GM12864 (cell line): ENCODE measurements at regions not wholly inside any gene's neighbourhood (a gene's known extent, or its start where the extent isn't known, plus 50 kb on each side); places are given as distances from the start of the nearest gene placed in this dataset.

Experiments
- DNase-seq: peaks from one replicate; pipeline ENCODE4 v3.0.0-alpha.2; 2011; ENCODE audit warnings: low read depth
- H3K4me3 ChIP-seq: 2 replicates; pipeline ENCODE4 v1.5.1; 2011; ENCODE audit warnings: mild to moderate bottlenecking, low read depth, low read length, control low read depth
- CTCF ChIP-seq: IDR thresholded peaks from 2 replicates; pipeline ENCODE4 v1.5.1; 2011; ENCODE audit warnings: low read depth, mild to moderate bottlenecking, moderate library complexity, low read length, control low read depth, inconsistent platforms; ENCODE audit errors: missing control alignments

DNA sequence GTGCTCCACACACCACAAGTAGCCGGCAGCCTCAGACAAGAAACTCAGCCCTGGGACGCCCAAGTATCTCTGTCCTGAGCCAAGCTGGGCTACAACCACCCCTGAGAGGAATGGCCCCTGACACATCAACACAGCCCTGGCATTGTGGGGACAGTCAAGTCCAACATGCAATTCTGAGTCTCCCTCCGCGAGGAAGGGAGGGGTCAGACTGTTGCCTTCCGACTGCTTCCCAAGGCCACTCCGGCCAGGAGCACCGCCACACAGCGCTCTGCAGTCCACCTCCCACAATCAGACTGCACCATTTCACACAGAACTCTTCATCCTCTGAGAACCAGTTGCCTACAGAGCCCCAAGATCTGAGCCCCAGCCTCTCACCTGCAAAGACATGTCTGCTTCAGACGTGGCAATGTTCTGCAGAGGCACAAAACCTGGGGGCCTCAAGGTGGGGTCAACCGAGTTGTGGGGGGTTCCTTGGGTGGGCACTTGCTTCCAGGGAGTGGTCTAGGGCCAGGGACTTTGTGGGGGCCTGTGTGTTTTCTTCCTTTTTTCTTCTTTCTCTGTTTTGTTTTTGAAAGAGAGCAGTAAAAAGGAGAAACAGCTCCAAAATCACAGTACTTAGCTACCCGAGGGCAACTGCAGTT, 76.7 kb upstream of the SALL3 start:
- no peak for TF ChIP-seq CTCF
- DNase-seq, result no peak
- H3K4me3 ChIP-seq, result no peak overlapping the region

DNA sequence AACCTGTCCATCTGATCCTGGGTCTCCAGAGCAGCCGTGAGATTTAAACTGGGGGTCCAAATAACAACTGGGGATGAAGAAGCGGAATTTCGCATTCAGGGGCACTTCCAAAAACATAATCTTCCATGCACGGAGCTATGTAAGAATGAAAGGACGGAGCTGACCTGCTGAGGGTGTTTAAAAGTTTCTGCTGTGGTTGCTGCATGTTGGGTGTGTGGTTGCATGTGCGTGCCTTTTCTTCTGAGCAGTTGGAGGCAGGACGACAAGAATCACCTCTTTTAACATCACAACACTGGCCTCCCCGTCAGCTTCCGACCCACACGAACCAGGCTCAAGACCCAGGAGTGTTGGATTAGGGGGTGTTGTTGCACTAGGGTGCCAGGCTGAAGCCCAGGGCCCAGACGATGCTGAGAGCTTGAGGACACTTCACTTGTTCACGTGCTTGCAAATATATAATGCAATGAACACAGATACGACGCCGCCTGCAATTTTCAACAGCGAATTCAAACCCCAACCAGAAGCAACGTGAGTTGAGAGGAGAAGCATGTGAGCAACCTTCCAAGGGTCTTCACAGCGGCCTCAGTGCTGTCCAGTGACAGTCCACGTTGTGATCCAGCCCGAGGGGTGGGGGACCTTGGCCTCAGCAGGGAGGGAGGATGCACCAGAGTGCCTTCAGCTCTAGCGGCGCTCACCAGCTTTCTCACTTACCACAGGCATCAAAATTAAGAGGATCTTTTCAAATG, 76.0 kb upstream of the SALL3 start:
- H3K4me3 ChIP-seq, result no peak overlapping the region
- no peak for TF ChIP-seq CTCF
- DNase-seq, result no peak

DNA sequence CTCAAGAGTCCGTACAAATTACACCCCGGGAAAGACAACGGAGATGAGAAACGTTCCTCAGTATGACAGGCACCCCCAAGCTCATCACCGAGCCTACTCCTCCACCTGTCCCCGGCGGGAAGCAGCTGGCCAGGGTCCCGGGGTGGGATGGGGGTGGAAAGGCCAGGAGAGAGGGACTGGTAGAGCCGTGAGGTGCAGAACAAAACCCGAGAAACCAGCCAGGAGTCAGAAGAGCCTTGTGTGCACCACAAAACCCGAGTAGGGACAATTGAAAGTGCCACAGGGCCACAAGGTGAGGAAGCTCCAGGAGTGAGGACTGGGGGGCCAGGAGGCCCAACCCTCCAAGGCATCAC, 75.5 kb upstream of the SALL3 start:
- TF ChIP-seq CTCF, result no peak
- no peak overlapping the region for H3K4me3 ChIP-seq
- DNase-seq, result no peak

DNA sequence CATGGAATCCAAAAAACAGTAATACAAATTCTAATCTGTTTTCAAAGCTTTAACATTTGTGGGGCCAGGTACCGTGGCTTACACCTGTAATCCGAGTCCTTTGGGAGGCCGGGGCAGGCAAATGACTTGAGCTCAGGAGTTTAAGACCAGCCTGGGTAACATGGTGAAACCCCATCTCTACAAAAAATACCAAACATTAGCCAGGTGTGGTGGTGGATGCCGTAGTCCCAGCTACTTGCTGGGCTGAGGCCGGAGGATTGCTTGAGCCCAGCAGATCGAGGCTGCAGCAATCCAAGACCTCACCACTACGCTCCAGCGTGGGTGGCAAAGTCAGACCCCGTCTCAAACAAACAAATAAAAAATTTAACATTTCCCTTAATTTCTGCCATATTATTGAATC, 74.3 kb upstream of the SALL3 start:
- no peak for TF ChIP-seq CTCF
- H3K4me3 ChIP-seq, result no peak overlapping the region
- no peak for DNase-seq

GRCh38 chr18:78906066-78906465, 73.6 kb upstream of the SALL3 start:
- no peak for TF ChIP-seq CTCF
- no peak for DNase-seq
- H3K4me3 ChIP-seq, result no peak overlapping the region

GRCh38 chr18:78908462-78909260, 71.0 kb upstream of the SALL3 start:
- no peak for DNase-seq
- H3K4me3 ChIP-seq, result no peak overlapping the region
- TF ChIP-seq CTCF, result no peak
